Activated CD4-positive, alpha-beta T cell treated with anti-CD3 and anti-CD28 coated beads, Interleukin-2, amount 50 U/mL, for 48 hours (primary cell): ENCODE measurements at regions not wholly inside any gene's neighbourhood (a gene's known extent, or its start where the extent isn't known, plus 50 kb on each side); places are given as distances from the start of the nearest gene placed in this dataset.
"Not testable (repeated sequence)": the region's sequence is repeated elsewhere in the genome, so short reads cannot be mapped to it uniquely, and the experiment has no call there.

Experiments
- DNase-seq, 2 experiments: peaks; one replicate each; pipeline ENCODE4 v3.0.0-alpha.2; 2020

DNA sequence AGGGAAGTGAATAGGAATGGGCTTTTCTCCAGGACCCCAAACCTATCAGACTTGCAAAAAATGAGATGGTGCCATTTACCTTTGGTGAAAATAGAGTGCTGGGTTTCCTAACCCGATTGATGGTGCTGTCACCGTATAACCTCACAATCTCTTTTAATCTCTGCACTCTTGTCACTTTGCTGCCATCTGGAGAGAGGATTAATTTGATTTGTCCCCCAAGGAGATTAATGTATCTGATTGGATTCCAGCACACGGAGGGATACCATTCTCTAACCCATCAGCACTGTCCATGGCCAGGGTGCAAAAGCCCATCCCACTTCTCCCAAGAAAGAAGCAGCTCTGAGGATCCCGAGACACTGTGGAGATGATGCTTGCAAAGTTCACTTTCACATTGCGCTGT lies 86.3 kb upstream of the NFE2L3 start:
- DNase-seq, result no peak

DNA sequence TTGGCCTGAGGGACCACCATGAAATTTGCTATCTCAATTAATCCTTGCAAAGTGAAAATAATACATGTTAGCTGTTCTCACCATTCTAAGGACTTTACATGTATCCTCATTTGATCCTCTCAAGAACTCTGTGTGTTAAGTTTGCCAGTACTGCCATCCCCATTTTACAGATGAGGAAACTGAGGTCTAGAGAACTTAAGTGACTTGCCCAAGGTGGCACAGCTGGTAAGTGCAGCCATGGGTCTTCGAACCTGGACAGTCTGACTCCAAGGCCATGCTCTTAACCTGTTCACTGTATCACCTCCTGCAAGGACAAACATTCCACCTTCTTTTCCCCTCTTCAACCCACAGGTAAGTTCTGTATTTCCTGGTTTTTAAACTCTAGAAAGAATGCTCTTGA lies 85.3 kb upstream of the NFE2L3 start:
- no peak for DNase-seq

DNA sequence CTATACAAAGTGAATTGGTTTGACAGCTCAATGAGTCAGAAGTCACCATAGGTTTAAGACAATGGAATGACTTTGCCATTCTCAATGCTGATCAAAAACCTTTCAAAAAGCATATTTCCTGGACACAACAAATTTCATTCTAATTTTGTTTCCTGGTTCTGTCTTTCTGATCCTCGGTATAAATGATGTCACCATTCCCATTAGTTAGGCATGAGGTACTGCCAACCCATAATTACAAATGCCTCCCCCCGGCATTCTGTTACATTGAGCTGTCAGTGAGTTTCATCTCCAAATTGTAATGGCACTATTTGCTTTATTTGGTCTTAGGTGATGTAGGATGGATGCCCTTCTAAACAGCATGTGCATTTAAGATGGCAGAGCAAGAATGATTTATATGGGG lies 81.7 kb upstream of the NFE2L3 start:
- DNase-seq, result no peak

DNA sequence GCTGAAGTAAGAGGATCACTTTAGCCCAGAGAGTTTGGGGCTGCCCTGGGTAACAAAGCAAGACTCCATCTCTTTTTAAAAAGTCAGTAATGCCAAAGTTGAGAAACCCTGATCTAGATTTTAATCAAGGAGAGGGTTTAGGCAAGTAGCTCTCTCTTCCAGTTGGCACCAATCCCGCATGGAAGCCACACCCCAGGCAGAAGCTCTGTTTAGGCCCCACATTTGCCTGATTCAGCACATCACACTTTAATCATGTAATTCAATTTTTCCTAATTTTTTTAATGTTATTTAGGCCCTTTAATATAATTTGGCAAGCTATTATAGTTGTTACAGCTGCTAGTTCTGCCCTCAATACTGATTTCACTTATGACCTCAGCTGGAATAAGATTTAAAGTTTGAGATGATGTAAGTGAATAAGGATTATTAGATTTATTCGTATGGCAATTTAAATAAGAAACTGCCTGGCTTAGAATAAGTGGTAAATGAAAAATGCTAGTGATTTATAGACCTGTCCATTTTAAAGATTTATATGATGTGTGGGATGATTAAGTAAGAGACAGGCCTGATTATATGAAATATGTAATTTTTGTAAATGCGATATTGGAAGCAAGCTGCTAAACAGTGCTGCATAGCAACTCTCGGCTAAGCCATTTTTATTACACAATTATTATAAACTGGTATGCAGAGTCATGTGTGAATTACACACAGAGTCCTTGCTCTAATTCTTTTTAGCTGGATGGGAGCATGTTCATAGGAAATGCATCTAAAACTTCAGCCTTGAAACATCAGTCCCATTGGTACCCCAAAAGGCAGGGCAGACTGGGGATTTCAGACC lies 80.2 kb upstream of the NFE2L3 start:
- no peak for DNase-seq

DNA sequence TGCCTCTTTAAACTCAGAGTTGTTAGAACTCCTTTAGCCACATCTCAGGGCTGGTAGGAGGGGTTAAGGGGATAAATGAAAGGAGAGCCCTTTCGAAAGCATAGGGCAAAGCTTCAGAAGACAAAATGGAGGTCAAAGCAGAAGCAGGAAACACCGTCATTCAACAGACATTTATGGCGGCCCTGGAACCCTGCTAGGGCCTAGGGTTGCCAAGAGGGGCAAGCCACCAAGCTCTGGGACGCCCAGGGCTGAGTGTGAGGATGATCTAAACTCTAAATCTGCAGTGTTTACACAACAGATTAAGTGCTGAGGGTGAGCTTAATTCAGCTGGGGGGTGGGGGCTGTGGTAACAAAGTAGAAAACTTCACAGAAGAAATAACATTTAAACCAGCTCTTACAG lies 79.0 kb upstream of the NFE2L3 start:
- DNase-seq, result no peak

DNA sequence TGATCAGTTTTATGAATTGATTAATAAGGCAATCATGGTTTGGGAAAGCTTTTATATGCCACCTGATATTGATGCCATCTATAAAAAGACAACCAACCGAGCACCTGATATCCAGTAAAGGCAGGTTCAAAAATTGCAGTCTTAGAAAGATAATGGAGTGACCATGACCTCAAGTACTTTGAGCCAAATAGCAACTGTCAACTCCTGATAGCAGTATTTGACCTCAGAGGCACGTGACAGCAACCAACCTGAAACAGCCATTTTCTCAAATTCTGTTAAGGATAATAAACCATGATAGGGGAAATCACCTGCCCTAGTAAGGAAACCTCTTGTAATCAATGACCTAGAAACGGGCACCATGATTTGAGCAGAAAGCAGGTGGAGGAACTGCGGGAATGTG lies 77.1 kb upstream of the NFE2L3 start:
- DNase-seq, result no peak

DNA sequence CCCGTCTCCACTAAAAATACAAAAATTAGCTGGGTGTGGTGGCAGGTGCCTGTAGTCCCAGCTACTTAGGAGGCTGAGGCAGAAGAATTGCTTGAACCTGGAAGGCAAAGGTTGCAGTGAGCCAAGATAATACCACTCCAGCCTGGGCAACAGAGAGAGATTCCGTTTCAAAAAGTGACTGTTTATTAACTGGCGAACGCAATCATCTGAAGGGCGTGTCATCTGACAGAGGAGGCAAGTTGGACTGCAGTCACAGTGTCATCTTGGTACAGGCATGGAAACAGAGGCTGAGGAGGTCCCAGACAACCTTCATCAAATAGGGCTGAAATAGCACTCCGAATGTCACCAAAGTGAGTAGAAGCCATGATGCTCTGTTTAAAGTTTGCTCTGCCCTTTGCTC lies 75.3 kb upstream of the NFE2L3 start:
- DNase-seq, result no peak

DNA sequence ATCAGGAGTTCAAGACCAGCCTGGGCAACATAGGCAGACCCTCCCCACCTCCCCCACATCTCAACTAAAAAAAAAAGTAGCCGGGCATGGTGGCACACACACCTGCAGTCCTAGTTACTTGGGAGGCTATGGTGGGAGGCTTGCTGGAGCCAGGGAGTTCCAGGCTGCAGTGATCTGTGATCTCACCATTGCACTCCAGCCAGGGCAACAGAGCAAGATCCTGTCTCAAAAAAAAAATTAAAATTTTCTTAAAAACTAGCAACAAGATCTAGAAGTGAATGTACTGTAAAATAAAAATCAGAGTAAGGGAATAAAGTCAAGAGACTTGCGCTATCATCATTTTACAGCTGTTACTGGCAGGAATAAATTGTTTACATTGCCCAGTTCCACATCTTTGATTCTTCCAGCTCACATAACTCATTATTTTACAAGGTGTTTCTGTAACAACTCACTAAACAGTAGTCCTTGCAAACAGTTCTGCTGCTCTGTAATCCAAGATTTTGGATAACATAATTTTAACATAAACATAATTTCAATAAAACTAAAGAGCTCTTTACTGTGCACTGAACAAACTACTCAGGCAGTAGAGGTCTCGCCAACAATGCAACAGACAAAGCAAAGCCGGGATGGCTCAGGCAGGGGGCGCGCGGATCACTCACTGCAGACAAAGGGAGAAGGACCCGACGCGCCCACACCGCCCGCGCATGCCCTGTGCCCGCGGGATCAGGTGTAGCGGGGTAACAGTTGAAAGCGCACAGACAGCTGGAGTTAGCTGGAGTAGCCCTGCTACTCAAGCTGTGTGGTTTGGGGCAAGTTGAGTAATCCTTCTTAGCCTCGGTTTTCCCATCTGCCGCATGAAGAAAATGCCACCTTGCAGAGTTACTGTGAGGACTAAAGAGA lies 73.3 kb upstream of the NFE2L3 start:
- peak; percentile 80 to 84 for DNase-seq

DNA sequence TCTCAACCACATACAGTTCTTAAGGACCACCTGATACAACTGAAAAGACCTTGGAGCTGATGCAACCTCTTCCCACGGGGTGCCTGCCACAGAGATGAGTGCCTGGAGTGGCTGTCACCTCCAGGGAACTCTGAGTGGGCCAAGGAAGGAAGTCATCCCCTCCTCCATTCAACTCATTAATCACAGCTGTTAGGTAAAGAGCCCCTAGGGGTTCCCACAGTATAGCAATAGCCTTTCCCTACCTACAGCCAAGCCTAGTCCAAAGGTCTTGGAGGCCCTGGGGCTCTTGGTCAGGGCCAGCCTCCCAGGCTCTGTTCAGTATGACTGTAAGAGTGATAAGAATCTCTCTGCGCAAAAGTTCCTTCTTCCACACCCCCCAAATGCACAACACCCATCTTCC lies 70.4 kb upstream of the NFE2L3 start:
- no peak for DNase-seq

DNA sequence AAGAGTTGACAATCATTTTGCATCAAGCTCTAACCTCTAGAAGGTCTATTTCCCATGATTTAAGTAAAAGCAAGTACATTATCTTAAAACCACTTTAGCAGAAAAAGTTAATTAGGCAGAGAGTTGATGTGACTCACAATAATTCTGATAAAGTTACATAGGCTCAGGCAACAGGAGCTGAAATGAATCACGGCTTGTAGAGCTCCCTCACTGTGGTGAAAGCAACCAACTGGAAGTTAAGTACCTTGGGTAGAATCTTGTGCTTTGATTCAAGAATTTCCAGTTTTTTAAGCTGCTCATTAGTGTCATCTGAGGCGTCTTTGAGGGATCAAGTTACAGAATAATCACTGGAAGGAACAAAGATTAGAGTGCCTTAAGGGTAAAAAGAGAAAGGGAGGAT lies 68.9 kb upstream of the NFE2L3 start:
- no peak for DNase-seq

DNA sequence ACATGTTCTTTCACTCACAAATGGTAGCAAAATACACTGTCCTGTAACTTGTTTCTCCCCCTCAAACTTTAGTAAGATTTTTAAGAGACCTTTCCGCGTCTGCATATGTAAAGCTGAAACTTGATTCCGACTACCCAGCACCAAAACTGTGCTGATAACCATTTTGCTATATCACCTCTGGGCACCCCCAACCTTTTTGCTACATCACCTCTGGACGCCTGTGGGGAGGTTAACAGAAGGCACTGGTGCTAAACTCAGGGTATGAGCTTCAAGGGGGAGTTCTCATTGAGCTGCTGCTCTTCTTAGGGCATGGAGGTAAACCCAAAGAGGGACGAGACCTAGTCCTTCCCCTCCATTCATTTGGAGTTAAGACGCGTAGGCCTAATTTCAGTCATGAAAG lies 67.6 kb upstream of the NFE2L3 start:
- no peak for DNase-seq

DNA sequence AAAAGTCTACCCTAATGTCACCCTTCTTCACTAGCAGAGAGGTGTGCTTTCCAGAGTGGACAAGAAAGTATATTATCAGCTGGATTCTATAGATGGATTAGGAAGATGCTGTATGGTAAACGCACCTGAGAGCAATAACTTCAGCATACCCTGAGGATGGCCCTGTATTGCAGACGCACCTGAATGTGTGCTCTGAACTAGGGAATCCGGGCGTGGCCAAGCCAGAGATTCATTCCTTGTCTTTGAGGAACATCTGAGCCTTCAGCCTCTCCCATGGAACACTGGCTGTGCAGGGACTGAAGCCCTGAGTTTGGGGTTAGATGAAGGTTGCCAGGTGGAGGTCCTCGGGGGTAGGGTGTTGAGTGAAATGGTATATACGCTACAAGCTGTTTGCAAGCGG lies 66.2 kb upstream of the NFE2L3 start:
- no peak for DNase-seq

DNA sequence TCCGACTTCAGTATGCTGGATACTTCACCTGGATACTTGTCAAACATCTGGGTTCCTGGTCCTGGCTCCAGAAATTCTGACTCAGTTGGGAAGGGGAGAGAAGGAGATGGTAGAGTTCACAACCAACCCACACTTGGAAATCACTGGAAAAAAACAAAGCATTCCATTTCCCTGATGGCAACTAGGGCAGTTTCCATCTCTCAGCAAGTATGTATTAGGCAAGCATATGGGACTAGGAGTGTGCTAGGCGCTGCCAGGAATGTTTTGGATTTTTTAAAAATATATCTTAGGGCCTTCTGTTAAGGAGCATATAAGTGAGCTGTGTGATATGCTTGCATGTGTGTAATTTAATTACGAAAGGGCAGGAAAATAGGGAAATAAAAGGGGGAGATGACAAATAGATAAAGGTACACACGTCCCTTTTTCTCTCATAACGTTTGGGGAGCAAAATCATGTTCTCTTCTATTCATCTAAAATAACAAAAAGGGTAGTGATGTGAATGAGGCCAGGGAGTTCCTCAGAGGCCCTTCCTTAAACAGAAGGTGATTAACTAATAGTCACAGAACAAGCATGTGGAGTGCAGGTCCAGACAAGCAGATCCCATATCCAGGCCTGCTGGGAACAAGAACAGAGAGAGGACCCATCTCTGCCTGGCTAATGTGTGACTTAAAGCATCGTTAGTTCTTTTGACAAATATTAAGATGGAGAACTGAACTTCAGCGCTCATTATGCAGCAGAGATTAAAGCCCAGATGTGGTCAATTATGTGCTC lies 64.5 kb upstream of the NFE2L3 start:
- no peak for DNase-seq

DNA sequence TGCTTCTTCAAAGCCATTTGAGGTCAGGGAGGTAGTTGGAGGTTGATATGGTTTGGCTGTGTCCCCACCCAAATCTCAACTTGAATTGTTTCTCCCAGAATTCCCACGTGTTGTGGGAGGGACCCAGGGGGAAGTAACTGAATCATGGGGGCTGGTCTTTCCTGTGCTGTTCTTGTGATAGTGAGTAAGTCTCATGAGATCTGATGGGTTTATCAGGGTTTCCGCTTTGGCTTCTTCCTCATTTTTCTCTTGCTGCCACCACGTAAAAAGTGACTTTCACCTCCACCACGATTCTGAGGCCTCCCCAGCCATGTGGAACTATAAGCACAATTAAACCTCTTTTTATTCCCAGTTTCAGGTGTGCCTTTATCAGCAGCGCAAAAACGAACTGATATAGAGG lies 62.5 kb upstream of the NFE2L3 start:
- DNase-seq, result not testable (repeated sequence)

DNA sequence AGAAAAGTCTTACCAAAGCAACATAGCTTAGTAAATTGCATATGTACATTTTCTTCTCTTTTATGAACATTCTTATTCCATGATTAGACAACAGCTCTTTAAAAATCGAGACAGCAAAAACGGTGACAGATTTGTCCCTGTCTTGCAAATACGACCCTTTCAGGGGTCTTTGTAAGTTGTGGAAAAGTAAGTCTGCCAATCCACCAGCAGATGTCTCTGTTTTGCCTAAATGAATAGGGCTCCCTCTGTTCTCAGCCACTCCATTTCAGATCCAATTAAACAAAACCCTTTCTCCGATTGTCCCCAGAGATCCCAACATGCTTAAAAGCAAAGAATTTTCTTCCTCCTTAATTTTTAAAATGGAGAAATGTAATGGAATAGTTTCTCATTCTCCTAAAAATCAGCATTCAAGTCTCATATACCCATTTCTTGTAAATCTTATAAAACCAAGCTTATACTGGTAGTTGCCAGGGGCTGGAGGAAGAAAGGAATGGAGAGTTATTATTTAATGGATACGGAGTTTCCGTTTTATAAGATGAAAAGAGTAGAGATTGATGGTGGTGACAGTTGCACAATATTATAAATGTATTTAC lies 61.0 kb upstream of the NFE2L3 start:
- no peak for DNase-seq

DNA sequence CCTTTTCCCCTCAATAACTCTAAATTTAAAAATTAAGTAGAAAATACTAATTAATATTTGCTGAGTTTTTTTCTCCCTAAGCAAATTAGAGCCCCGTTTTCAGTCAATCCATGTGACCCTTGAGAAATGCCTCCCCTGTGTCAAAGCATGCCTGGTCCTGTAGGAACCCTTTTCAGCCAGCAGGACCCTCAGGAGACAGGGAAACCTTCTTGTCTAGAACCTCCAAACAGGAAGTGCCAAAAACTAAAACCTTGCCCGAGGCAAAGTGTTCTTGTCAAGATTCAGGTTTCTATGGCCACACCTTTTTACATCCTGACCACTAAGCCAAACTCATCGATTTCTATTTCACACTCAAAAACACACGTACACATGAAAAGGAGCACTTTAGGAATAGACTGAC lies 60.1 kb upstream of the NFE2L3 start:
- DNase-seq, result no peak

DNA sequence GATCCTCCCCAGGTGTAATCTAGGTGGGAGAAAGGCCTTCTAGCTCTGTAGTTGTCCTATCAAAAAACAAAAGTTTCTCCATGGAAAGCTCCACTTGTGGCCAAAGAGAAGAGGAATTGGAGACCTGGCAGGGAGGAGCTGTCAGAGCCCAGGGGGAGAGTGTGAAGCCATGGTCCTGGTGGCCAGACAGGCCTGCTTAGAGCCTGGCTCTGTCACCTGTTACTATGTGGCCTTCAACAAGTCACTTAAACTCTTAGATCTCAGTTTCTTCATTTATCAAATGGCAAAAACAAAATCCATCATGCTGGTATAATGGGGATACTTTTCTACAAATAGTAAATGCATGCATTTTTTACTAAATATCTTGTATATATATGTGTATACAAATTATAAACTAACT lies 59.0 kb upstream of the NFE2L3 start:
- DNase-seq, result no peak

DNA sequence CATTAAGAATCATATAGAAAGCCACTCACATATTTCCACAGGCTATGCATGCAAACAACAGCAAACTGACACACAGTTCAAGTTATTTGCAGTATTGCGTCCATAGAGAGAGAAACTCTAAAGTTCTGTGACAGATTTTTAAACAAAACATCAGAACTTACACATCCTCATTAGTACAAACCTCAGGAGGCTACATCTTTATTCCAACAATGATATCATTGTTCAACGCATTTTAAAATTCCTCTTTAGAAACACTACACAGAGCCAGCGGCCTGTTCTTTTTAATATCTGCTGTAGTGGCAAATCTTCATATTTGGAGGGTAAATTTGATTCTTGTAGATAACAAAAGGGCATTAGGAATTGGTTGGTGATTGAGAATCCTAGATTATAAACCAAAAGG lies 55.9 kb upstream of the NFE2L3 start:
- DNase-seq, result no peak

DNA sequence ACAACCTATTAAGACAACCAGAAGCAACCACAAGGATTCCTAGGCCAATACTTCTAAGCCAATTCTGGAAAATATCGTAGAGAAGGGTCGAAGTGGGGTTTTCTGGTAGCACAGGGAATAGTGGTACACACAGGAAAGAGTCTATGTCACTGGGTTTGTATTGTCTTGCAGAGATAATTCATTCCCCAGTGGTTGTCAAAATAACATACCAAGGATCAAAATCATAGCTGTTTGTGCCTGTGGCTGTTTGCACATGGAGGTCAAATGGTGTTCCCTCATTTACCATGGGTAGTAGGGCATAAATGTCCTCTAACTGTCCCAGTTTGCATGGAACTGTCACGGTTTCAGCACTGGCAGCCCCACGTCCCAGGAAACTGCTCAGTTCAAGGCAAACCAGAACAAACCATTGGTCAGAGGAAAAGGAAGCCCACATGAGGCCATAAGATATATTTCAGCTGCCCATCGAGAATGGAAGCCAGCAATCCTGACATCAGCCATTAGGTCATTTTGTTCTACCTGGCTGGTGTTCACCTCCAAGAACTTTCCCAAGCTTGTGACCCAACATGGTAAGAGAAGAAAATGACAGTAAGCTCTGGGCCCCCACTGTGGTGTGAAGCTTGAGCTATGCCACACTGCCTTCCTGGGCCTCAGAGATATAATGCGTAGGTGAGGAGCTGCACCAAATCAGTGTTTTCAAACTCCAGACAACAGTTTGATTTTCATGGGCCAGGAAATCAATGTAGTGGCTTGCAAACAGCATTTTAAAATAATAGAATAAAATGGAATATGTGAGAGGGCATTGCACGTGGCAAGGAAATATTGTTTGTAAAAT lies 53.9 kb upstream of the NFE2L3 start:
- DNase-seq, result no peak

DNA sequence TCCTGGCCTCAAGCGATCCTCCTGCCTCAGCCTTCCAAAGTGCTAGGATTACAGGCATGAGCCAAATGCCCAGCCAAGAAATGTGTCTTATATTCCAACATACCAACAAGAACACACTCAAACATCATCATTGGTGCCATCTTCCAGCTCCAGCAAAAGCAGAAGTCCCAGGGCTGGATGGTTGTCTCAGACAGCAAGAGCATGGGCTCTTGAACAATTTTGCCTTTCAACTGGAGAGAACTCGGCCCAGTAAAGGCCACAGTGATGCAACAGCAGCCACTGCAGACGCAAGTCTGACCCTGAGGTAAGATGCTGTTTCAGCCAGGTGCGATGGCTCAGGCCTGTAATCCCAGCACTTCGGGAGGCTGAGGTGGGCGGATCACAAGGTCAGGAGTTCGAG lies 52.8 kb upstream of the NFE2L3 start:
- DNase-seq, result no peak

DNA sequence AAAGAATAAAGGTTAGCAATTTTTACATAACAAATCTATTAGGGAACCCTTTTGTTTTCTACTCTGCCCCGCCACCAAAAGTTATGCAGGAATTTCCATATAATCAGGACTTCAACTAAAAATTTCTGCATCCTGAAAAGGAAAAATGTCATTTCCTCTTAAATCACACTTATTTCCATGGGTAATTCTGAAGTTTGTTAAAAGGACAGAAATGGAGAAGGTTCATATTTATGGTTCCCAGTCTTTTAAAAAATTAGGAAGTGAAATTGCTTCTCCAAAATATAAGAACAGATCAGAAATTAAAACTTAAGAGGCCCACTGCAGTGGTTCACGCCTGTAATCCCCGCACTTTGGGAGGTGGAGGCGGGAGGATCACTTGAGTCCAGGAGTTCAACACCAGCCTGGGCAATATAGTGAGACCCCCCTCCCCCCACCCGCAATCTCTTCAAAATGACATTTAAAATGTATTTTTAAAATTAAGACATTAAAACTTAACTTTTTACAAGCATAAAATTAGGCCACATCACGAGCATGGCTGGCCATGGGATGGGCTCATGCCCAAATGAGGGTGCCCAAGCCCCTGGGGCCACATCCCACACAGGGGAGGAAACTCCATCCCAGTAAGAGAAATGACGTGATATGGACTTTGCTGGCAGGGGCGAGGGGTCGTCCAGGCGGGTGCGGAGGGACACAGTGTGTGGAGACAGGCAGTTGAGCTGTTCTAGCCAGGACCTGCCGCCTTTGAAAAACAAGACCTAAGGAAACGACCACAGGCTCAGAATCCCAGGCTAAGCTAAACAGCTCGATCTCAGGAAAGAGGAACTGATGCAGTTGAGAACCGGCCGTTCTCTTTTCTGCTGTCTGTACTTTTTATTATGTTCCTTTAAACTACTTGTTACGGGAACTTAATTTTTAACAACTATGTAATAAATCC lies 51.3 kb upstream of the NFE2L3 start:
- DNase-seq, result no peak
